ENCODE measurements at regions not wholly inside any gene's neighbourhood (a gene's known extent, or its start where the extent isn't known, plus 50 kb on each side); places are given as distances from the start of the nearest gene placed in this dataset.

- in situ Hi-C loops (cut with HindIII; ENCODE audit: low sequenced_read_pairs) = no loop called here
- no peak for TF ChIP-seq CTCF (IDR thresholded peaks at IDR 0.05; ENCODE audit: low read depth, low read length, missing control alignments)
These were observed 76.8 kb downstream of the ATXN7L3B start for GRCh38 chr12:74614426-74614825.

DNA sequence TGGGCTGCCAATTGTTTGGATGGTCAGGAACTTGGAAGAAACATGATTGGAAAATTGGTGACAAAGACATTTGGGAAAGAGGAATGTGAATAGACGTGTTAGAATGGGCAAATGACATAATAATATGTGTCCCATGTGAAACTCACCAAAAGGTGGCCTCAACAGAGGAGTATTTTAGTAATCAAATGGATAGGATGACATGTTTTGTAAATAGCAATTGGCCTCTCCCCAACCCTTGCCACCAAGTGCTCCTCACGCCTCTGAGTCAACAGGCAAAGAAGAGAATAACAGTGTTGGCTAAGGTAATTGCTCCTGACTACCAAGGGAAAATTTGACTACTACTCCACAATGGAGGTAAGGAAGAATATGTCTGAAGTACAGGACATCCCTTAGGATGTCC, 81.4 kb downstream of the ATXN7L3B start:
- no peak overlapping the region for H3K4me3 ChIP-seq (ENCODE audit: low read depth, low read length)
- no peak for DNase-seq (ENCODE audit: low read depth)
- in situ Hi-C loops (cut with HindIII; ENCODE audit: low sequenced_read_pairs) = no loop called here
- no peak for TF ChIP-seq CTCF (IDR thresholded peaks at IDR 0.05; ENCODE audit: low read depth, low read length, missing control alignments)

More at GRCh38 chr12:74614426-74614825, 76.8 kb downstream of the ATXN7L3B start:
- no peak overlapping the region for H3K4me3 ChIP-seq (ENCODE audit: low read depth, low read length)
- no peak for DNase-seq (ENCODE audit: low read depth)

- DNase-seq (ENCODE audit: low read depth) = no peak
- H3K4me3 ChIP-seq (ENCODE audit: low read depth, low read length) = no peak overlapping the region
- TF ChIP-seq CTCF (IDR thresholded peaks at IDR 0.05; ENCODE audit: low read depth, low read length, missing control alignments) = no peak
- in situ Hi-C loops (cut with HindIII; ENCODE audit: low sequenced_read_pairs) = no loop called here
These were observed 82.2 kb downstream of the ATXN7L3B start for GRCh38 chr12:74619884-74620283.

GRCh38 chr12:74620921-74621320, 83.3 kb downstream of the ATXN7L3B start:
- DNase-seq (ENCODE audit: low read depth) = no peak
- in situ Hi-C loops (cut with HindIII; ENCODE audit: low sequenced_read_pairs) = no loop called here
- no peak for TF ChIP-seq CTCF (IDR thresholded peaks at IDR 0.05; ENCODE audit: low read depth, low read length, missing control alignments)
- no peak overlapping the region for H3K4me3 ChIP-seq (ENCODE audit: low read depth, low read length)

GRCh38 chr12:74624201-74624600, 86.6 kb downstream of the ATXN7L3B start:
- no peak overlapping the region for H3K4me3 ChIP-seq (ENCODE audit: low read depth, low read length)
- DNase-seq (ENCODE audit: low read depth) = no peak
- no peak for TF ChIP-seq CTCF (IDR thresholded peaks at IDR 0.05; ENCODE audit: low read depth, low read length, missing control alignments)
- in situ Hi-C loops (cut with HindIII; ENCODE audit: low sequenced_read_pairs) = no loop called here

GRCh38 chr12:74626397-74626796, 88.8 kb downstream of the ATXN7L3B start:
- TF ChIP-seq CTCF (IDR thresholded peaks at IDR 0.05; ENCODE audit: low read depth, low read length, missing control alignments) = no peak
- in situ Hi-C loops (cut with HindIII; ENCODE audit: low sequenced_read_pairs) = no loop called here
- H3K4me3 ChIP-seq (ENCODE audit: low read depth, low read length) = no peak overlapping the region
- DNase-seq (ENCODE audit: low read depth) = no peak

- in situ Hi-C loops (cut with HindIII; ENCODE audit: low sequenced_read_pairs) = no loop called here
- no peak overlapping the region for H3K4me3 ChIP-seq (ENCODE audit: low read depth, low read length)
- DNase-seq (ENCODE audit: low read depth) = no peak
- TF ChIP-seq CTCF (IDR thresholded peaks at IDR 0.05; ENCODE audit: low read depth, low read length, missing control alignments) = no peak
These were observed 103.6 kb downstream of the ATXN7L3B start for GRCh38 chr12:74641262-74641661.
